HG03060 (cell line): ENCODE measurements at regions not wholly inside any gene's neighbourhood (a gene's known extent, or its start where the extent isn't known, plus 50 kb on each side); places are given as distances from the start of the nearest gene placed in this dataset.
A peak's percentile ranks its signal among the peaks of the same experiment; 100 is the strongest.

Experiments used
- ATAC-seq: cut with Tn5 transposase; IDR thresholded peaks from one replicate; pipeline ENCODE4 v1.9.1; 2021; ENCODE audit warnings: low read depth, moderate number of reproducible peaks; ENCODE audit not compliant: unreplicated experiment

GRCh38 chr2:2879781-2880180 lies 497.8 kb downstream of the EIPR1 start:
- ATAC-seq, result peak; percentile 98

GRCh38 chr2:2879071-2879470 lies 498.5 kb downstream of the EIPR1 start:
- no peak for ATAC-seq

- no peak for ATAC-seq
Measured at GRCh38 chr2:2877427-2877826, 500.2 kb downstream of the EIPR1 start.

GRCh38 chr2:2876331-2877221 lies 501.0 kb downstream of the EIPR1 start:
- ATAC-seq, result no peak

- no peak for ATAC-seq
Measured at GRCh38 chr2:2875831-2876230, 501.8 kb downstream of the EIPR1 start.

GRCh38 chr2:2875296-2875695 lies 502.3 kb downstream of the EIPR1 start:
- ATAC-seq, result no peak

GRCh38 chr2:2874805-2875204 lies 502.8 kb downstream of the EIPR1 start:
- ATAC-seq, result no peak

GRCh38 chr2:2874341-2874740 lies 503.3 kb downstream of the EIPR1 start:
- no peak for ATAC-seq

GRCh38 chr2:2873450-2873811 lies 504.2 kb downstream of the EIPR1 start:
- no peak for ATAC-seq

- no peak for ATAC-seq
Measured at GRCh38 chr2:2872713-2873449, 504.7 kb downstream of the EIPR1 start.

- no peak for ATAC-seq
Measured at GRCh38 chr2:2872309-2872617, 505.4 kb downstream of the EIPR1 start.

GRCh38 chr2:2871480-2872308 lies 505.9 kb downstream of the EIPR1 start:
- ATAC-seq, result no peak

- no peak for ATAC-seq
Measured at GRCh38 chr2:2870106-2870505, 507.5 kb downstream of the EIPR1 start.

- ATAC-seq, result no peak
Measured at GRCh38 chr2:2869553-2869952, 508.1 kb downstream of the EIPR1 start.

GRCh38 chr2:2868085-2868484 lies 509.5 kb downstream of the EIPR1 start:
- no peak for ATAC-seq

GRCh38 chr2:2867397-2867979 lies 510.1 kb downstream of the EIPR1 start:
- no peak for ATAC-seq

GRCh38 chr2:2866459-2866858 lies 511.2 kb downstream of the EIPR1 start:
- no peak for ATAC-seq

GRCh38 chr2:2862386-2862785 lies 515.2 kb downstream of the EIPR1 start:
- no peak for ATAC-seq

GRCh38 chr2:2861666-2862240 lies 515.9 kb downstream of the EIPR1 start:
- no peak for ATAC-seq

GRCh38 chr2:2860589-2861300 lies 516.9 kb downstream of the EIPR1 start:
- no peak for ATAC-seq
